Activated B cell treated with CpG ODN at 0.5 μM for 24 hours (primary cell): ENCODE measurements at regions not wholly inside any gene's neighbourhood (a gene's known extent, or its start where the extent isn't known, plus 50 kb on each side); places are given as distances from the start of the nearest gene placed in this dataset.
A peak's percentile ranks its signal among the peaks of the same experiment; 100 is the strongest.
"Not testable (repeated sequence)": the region's sequence is repeated elsewhere in the genome, so short reads cannot be mapped to it uniquely, and the experiment has no call there.

ENCODE experiments used
- ATAC-seq: fragments of 200-7000 bp; cut with Tn5 transposase; one replicate; pipeline ENCODE4 v1.10.0; 2021; ENCODE audit warnings: low read depth, mild to moderate bottlenecking, moderate library complexity
- CTCF ChIA-PET: fragments of 350-600 bp; sonication (Branson Sonifier 250); formaldehyde crosslinking; loops from one replicate; lab custom pipeline; 2021; ENCODE audit warnings: antibody characterized with exemption; lab: Charles Lee
- POLR2A ChIA-PET: fragments of 350-600 bp; sonication (Branson Sonifier 250); formaldehyde crosslinking; loops from one replicate; lab custom pipeline; 2021; ENCODE audit warnings: antibody characterized with exemption; lab: Charles Lee
- DNase-seq: peaks from one replicate; pipeline ENCODE4 v3.0.0; 2022
- H3K27ac Mint-ChIP-seq: one replicate; pipeline ENCODE4 v1.8.0; 2020; ENCODE audit warnings: mixed read lengths
- H3K27me3 Mint-ChIP-seq: one replicate; pipeline ENCODE4 v1.8.0; 2021; ENCODE audit warnings: mixed read lengths
- H3K36me3 Mint-ChIP-seq: one replicate; pipeline ENCODE4 v1.8.0; 2021; ENCODE audit warnings: low read depth, mixed read lengths
- H3K4me1 Mint-ChIP-seq: one replicate; pipeline ENCODE4 v1.8.0; 2021; ENCODE audit warnings: mixed read lengths
- H3K4me3 Mint-ChIP-seq: one replicate; pipeline ENCODE4 v1.8.0; 2020; ENCODE audit warnings: mild to moderate bottlenecking, mixed read lengths
- H3K9me3 Mint-ChIP-seq: one replicate; pipeline ENCODE4 v1.8.0; 2020; ENCODE audit warnings: mixed read lengths
- CTCF ChIP-seq: fragments of 200-600 bp; IDR thresholded peaks from one replicate; pipeline ENCODE4 v1.8.0; 2022; ENCODE audit warnings: antibody characterized with exemption, mild to moderate bottlenecking
- intact Hi-C: fragments of 100-400 bp; cut with micrococcal nuclease; formaldehyde crosslinking; loops from one replicate; pipeline ENCODE4 v1.15.1; 2024

GRCh38 chr2:236919209-236919608 is 166.5 kb upstream of the COPS8 start:
- Mint-ChIP-seq H3K36me3 (no peaks in the 10 kb centered on the region), H3K27ac (no peak overlapping the region), H3K4me3 (no peak overlapping the region), H3K9me3 (no peaks in the 10 kb centered on the region), H3K4me1 (no peaks in the 10 kb centered on the region), H3K27me3 (no peaks in the 10 kb centered on the region)
- TF ChIP-seq CTCF: no peak
- POLR2A ChIA-PET: no interaction called here
- intact Hi-C loops: no loop called here
- DNase-seq: no peak
- CTCF ChIA-PET: no interaction called here
- ATAC-seq: no peak

GRCh38 chr2:236919801-236920379 is 165.8 kb upstream of the COPS8 start:
- CTCF ChIA-PET, ATAC-seq, H3K27ac Mint-ChIP-seq, H3K27me3 Mint-ChIP-seq, POLR2A ChIA-PET, intact Hi-C loops, DNase-seq, H3K9me3 Mint-ChIP-seq, H3K4me3 Mint-ChIP-seq, H3K36me3 Mint-ChIP-seq, H3K4me1 Mint-ChIP-seq: not testable (repeated sequence)

- no peaks in the 10 kb centered on the region for H3K27me3 Mint-ChIP-seq
- no peak for DNase-seq
- intact Hi-C loops: no loop called here
- ATAC-seq: no peak
- H3K4me3 Mint-ChIP-seq: no peak overlapping the region
- no peak overlapping the region for H3K27ac Mint-ChIP-seq
- ChIA-PET POLR2A (no interaction called here), CTCF (no interaction called here)
- no peaks in the 10 kb centered on the region for H3K4me1 Mint-ChIP-seq
- no peaks in the 10 kb centered on the region for H3K9me3 Mint-ChIP-seq
- TF ChIP-seq CTCF: no peak
- H3K36me3 Mint-ChIP-seq: no peaks in the 10 kb centered on the region
Measured at GRCh38 chr2:236922061-236922460, 163.6 kb upstream of the COPS8 start.

- no peak for ATAC-seq
- CTCF ChIA-PET: no interaction called here
- Mint-ChIP-seq H3K4me1 (no peaks in the 10 kb centered on the region), H3K4me3 (peak overlapping the region; percentile 56), H3K9me3 (no peaks in the 10 kb centered on the region), H3K27me3 (peaks cover 14% of the 10 kb centered on the region), H3K36me3 (no peaks in the 10 kb centered on the region), H3K27ac (no peak overlapping the region)
- POLR2A ChIA-PET: no interaction called here
- no peak for DNase-seq
- intact Hi-C loops: no loop called here
- TF ChIP-seq CTCF: no peak
Measured at GRCh38 chr2:236928380-236929037, 157.2 kb upstream of the COPS8 start.

- CTCF ChIA-PET: no interaction called here
- intact Hi-C loops: no loop called here
- Mint-ChIP-seq H3K4me1 (no peaks in the 10 kb centered on the region), H3K27ac (no peak overlapping the region), H3K27me3 (peaks cover 11% of the 10 kb centered on the region), H3K9me3 (no peaks in the 10 kb centered on the region), H3K4me3 (no peak overlapping the region), H3K36me3 (no peaks in the 10 kb centered on the region)
- no peak for ATAC-seq
- POLR2A ChIA-PET: no interaction called here
- DNase-seq: no peak
- no peak for TF ChIP-seq CTCF
Measured at GRCh38 chr2:236932831-236933361, 152.8 kb upstream of the COPS8 start.
